ENCODE measurements at regions not wholly inside any gene's neighbourhood (a gene's known extent, or its start where the extent isn't known, plus 50 kb on each side); places are given as distances from the start of the nearest gene placed in this dataset.

GRCh38 chr22:34072585-34072984 is 152.3 kb upstream of the LARGE1 start:
- ChIA-PET POLR2A (no interaction called here), CTCF (no interaction called here)
- Mint-ChIP-seq H3K27ac (ENCODE audit: low read depth, unreplicated experiment) (no peak overlapping the region), H3K27me3 (ENCODE audit: insufficient read depth, unreplicated experiment) (no peaks in the 10 kb centered on the region), H3K9me3 (ENCODE audit: unreplicated experiment) (peaks cover 63% of the 10 kb centered on the region), H3K4me1 (ENCODE audit: insufficient read depth, unreplicated experiment) (no peaks in the 10 kb centered on the region), H3K4me3 (ENCODE audit: unreplicated experiment) (no peak overlapping the region), H3K36me3 (ENCODE audit: insufficient read depth, unreplicated experiment) (no peaks in the 10 kb centered on the region)
- DNase-seq (ENCODE audit: unreplicated experiment) = no peak
- intact Hi-C loops (cut with micrococcal nuclease) = no loop called here
- no TSS peak for BruUV-seq (replicated peaks)
- no peak for TF ChIP-seq CTCF (IDR thresholded peaks at IDR 0.05; ENCODE audit: unreplicated experiment)

- H3K4me1 Mint-ChIP-seq (ENCODE audit: insufficient read depth, unreplicated experiment) = no peaks in the 10 kb centered on the region
- intact Hi-C loops (cut with micrococcal nuclease) = no loop called here
- no peaks in the 10 kb centered on the region for H3K27me3 Mint-ChIP-seq (ENCODE audit: insufficient read depth, unreplicated experiment)
- no peak for DNase-seq (ENCODE audit: unreplicated experiment)
- no peak for TF ChIP-seq CTCF (IDR thresholded peaks at IDR 0.05; ENCODE audit: unreplicated experiment)
- BruUV-seq (replicated peaks) = no TSS peak
- no peak overlapping the region for H3K4me3 Mint-ChIP-seq (ENCODE audit: unreplicated experiment)
- H3K9me3 Mint-ChIP-seq (ENCODE audit: unreplicated experiment) = no peaks in the 10 kb centered on the region
- ChIA-PET CTCF (no interaction called here), POLR2A (no interaction called here)
- no peaks in the 10 kb centered on the region for H3K36me3 Mint-ChIP-seq (ENCODE audit: insufficient read depth, unreplicated experiment)
- H3K27ac Mint-ChIP-seq (ENCODE audit: low read depth, unreplicated experiment) = no peak overlapping the region
These were observed 160.2 kb upstream of the LARGE1 start for GRCh38 chr22:34080433-34080832.

GRCh38 chr22:34096770-34097169 is 176.5 kb upstream of the LARGE1 start:
- peaks cover 54% of the 10 kb centered on the region for H3K9me3 Mint-ChIP-seq (ENCODE audit: unreplicated experiment)
- ChIA-PET CTCF (interaction anchor here (2.9 kb wide), 1 partner anchor 14 kb away, joined by 9 read pairs; no protein-coding TSS in a partner anchor), POLR2A (no interaction called here)
- no peak overlapping the region for H3K27ac Mint-ChIP-seq (ENCODE audit: low read depth, unreplicated experiment)
- H3K4me3 Mint-ChIP-seq (ENCODE audit: unreplicated experiment) = no peak overlapping the region
- H3K36me3 Mint-ChIP-seq (ENCODE audit: insufficient read depth, unreplicated experiment) = peaks cover 5% of the 10 kb centered on the region
- no peaks in the 10 kb centered on the region for H3K27me3 Mint-ChIP-seq (ENCODE audit: insufficient read depth, unreplicated experiment)
- intact Hi-C loops (cut with micrococcal nuclease) = no loop called here
- BruUV-seq (replicated peaks) = no TSS peak
- H3K4me1 Mint-ChIP-seq (ENCODE audit: insufficient read depth, unreplicated experiment) = no peaks in the 10 kb centered on the region
- TF ChIP-seq CTCF (IDR thresholded peaks at IDR 0.05; ENCODE audit: unreplicated experiment) = no peak
- DNase-seq (ENCODE audit: unreplicated experiment) = no peak

- ChIA-PET CTCF (no interaction called here), POLR2A (no interaction called here)
- H3K27me3 Mint-ChIP-seq (ENCODE audit: insufficient read depth, unreplicated experiment) = no peaks in the 10 kb centered on the region
- peaks cover 36% of the 10 kb centered on the region for H3K9me3 Mint-ChIP-seq (ENCODE audit: unreplicated experiment)
- H3K27ac Mint-ChIP-seq (ENCODE audit: low read depth, unreplicated experiment) = no peak overlapping the region
- H3K36me3 Mint-ChIP-seq (ENCODE audit: insufficient read depth, unreplicated experiment) = no peaks in the 10 kb centered on the region
- intact Hi-C loops (cut with micrococcal nuclease) = no loop called here
- no TSS peak for BruUV-seq (replicated peaks)
- no peaks in the 10 kb centered on the region for H3K4me1 Mint-ChIP-seq (ENCODE audit: insufficient read depth, unreplicated experiment)
- TF ChIP-seq CTCF (IDR thresholded peaks at IDR 0.05; ENCODE audit: unreplicated experiment) = no peak
- DNase-seq (ENCODE audit: unreplicated experiment) = no peak
- no peak overlapping the region for H3K4me3 Mint-ChIP-seq (ENCODE audit: unreplicated experiment)
These were observed 179.0 kb upstream of the LARGE1 start for GRCh38 chr22:34099278-34099677.

Measured in MCF 10A (cell line).